Esophagus (tissue), 2 donors: ENCODE measurements at regions not wholly inside any gene's neighbourhood (a gene's known extent, or its start where the extent isn't known, plus 50 kb on each side); places are given as distances from the start of the nearest gene placed in this dataset.
A peak's percentile ranks its signal among the peaks of the same experiment; 100 is the strongest.

ENCODE experiments used
- H3K27ac ChIP-seq, 2 donors: one replicate each; pipeline ENCODE4 v1.5.1; 2013; ENCODE audit warnings: low read depth in 2 of 2, mild to moderate bottlenecking in 2 of 2, inconsistent platforms in 1 of 2, low read length in 1 of 2, moderate library complexity in 1 of 2
- H3K27me3 ChIP-seq, 2 donors: one replicate each; pipeline ENCODE4 v1.6.1; 2013; ENCODE audit warnings: low read length in 2 of 2, control low read depth in 1 of 2, mild to moderate bottlenecking in 1 of 2; ENCODE audit not compliant: insufficient read depth in 2 of 2, control insufficient read depth in 1 of 2
- H3K36me3 ChIP-seq, 2 donors: one replicate each; pipeline ENCODE4 v1.6.1; 2013; ENCODE audit warnings: low read length in 1 of 2; ENCODE audit not compliant: control insufficient read depth in 2 of 2, insufficient read depth in 2 of 2
- H3K4me1 ChIP-seq, 2 donors: one replicate each; pipeline ENCODE4 v1.6.1; 2013; ENCODE audit warnings: low read length in 1 of 2; ENCODE audit not compliant: control insufficient read depth in 2 of 2, insufficient read depth in 2 of 2
- H3K4me3 ChIP-seq, 2 donors: one replicate each; pipeline ENCODE4 v1.5.1; 2013; ENCODE audit warnings: low read length in 2 of 2, mild to moderate bottlenecking in 2 of 2, low read depth in 1 of 2, moderate library complexity in 1 of 2
- H3K9me3 ChIP-seq, 2 donors: one replicate each; pipeline ENCODE4 v1.6.1; 2013; ENCODE audit warnings: mild to moderate bottlenecking in 2 of 2, low read depth in 1 of 2, low read length in 1 of 2, moderate library complexity in 1 of 2; ENCODE audit not compliant: control insufficient read depth in 2 of 2, insufficient read depth in 1 of 2
- WGBS, 2 donors: extraction: QIAGEN DNeasy Blood & Tissue Kit; methylation state at CpG; one replicate each; pipeline ENCODE4 v1.1.7; 2013; 5-methylcytosine and 5-hydroxymethylcytosine counted together
- donor health status: healthy with polysubstance abuse.
- donor health status: Bipolar disorder and iron deficiency.

DNA sequence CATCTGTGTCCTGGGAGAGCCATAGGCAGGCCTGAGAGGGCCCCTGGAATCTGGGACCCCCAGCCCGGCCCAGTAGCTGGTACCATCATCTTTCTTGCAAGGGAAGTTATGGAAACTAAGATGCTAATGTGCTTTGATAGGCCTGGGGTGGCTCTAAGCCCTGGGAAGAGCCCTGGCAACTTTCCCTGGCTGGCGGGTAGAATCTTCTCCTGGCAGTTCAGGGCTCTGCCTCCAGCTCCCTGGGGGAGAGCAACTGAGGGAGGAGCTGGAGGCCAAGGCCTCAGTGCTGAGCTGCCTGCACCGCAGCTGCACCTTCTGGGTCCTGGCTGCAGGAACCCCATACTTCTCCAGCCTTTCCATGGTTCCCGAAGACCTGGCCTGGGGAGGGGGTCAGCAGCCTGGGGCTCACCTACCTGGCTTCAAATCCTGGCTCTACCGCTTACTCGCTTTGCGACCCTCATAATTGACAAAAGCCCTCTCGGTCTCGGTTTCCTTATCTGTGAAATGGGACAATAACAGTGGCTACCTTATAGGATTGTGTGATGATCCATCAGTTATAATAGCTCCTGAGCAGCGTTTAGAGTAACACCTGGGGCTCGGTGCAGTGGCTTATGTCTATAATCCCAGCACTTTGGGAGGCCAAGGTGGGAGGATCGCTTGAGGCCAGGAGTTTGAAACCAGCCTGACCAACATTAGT, 333.7 kb downstream of the SEC14L1 start:
- no peaks in the 10 kb centered on the region for H3K9me3 ChIP-seq
- H3K36me3 ChIP-seq = peaks cover 0 to 4% of the 10 kb centered on the region in 2 donors
- H3K27ac ChIP-seq = peak overlapping the region; percentile 14 to 93

DNA sequence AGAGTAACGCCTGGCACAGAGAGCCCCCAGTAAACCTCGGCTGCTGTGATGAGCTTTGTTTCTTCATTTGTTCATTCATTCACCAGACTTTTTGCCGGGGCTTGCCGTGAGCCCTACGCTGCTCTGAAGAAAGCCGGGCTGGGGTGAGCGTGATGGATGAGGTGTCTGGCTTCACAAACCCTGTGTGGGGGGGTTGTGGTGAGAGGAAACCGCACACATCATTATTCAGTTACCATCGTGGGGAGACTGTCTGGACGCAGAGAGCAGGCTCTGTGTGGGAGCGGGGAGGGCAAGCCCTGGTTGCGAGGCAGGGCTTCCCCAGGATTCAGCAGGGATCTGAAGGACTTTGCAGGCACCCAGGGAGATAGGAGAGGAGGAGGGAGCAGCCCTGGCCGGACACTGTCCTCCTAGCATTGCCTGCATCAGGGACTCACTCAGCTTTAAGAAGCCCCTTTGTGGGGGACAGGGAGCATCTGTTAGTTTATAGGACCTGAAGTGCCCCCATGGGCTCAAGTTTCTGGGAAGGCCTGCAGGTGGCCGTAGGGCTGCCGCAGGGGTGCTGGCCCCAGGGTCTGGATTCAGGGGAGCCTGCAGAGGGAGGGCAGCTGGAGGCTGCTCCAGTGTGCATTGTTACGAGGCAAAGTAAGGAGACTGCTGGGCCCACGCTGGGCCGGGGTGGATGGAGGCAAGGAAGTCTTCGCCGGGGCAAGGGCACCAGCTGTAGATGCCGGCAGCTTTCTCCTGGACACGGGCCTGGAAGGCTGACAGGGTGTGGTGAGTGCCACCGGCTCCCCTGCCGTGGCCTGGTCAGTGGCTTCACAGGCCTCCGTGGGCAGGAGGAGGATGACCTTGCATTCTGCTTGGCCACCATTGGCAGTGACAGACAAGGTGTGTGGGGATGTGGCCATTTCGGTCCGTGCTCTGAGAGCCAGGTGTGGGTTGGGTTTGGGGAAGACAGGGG, 334.5 kb downstream of the SEC14L1 start:
- Histone ChIP-seq H3K9me3 (no peaks in the 10 kb centered on the region), H3K27me3 (no peaks in the 10 kb centered on the region), H3K36me3 (no peaks in the 10 kb centered on the region), H3K4me1 (peaks cover 43 to 57% of the 10 kb centered on the region in 2 donors), H3K4me3 (no peak overlapping the region), H3K27ac (peak overlapping the region; percentile 75 to 93)
- 45 to 55% methylated on average over 27 of the region's 27 CpGs for WGBS, 2 donors

More for the DNA sequence above, 333.7 kb downstream of the SEC14L1 start:
- WGBS, 2 donors = 63 to 74% methylated on average over 12 of the region's 12 CpGs
- Histone ChIP-seq H3K27me3 (no peaks in the 10 kb centered on the region), H3K4me3 (no peak overlapping the region), H3K4me1 (peaks cover 42 to 55% of the 10 kb centered on the region in 2 donors)

DNA sequence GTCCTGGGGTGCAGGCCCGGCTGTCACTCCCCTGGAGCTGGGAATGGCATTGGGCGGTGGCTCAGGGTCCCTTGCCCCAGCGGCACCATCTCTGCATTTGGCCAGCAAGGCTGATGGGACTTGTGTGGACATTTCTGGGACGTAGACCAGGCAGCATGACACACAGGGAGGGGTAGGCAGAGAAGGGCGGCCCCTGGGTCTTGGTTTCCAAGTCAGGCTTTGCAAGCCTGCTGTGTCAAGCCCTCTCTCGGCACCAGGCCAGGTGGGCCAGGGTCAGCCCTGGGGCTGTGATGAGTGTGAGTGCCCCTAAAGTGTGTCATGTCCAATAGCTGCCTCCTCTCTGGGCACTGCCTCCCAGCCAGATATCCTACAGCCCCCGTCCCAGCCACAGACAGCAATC, 335.2 kb downstream of the SEC14L1 start:
- Histone ChIP-seq H3K27ac (peak overlapping the region; percentile 75 to 93), H3K36me3 (peaks cover 0 to 3% of the 10 kb centered on the region in 2 donors), H3K9me3 (no peaks in the 10 kb centered on the region), H3K4me1 (peaks cover 44 to 57% of the 10 kb centered on the region in 2 donors), H3K4me3 (no peak overlapping the region), H3K27me3 (no peaks in the 10 kb centered on the region)
- WGBS, 2 donors = 52 to 71% methylated on average over 7 of the region's 7 CpGs

DNA sequence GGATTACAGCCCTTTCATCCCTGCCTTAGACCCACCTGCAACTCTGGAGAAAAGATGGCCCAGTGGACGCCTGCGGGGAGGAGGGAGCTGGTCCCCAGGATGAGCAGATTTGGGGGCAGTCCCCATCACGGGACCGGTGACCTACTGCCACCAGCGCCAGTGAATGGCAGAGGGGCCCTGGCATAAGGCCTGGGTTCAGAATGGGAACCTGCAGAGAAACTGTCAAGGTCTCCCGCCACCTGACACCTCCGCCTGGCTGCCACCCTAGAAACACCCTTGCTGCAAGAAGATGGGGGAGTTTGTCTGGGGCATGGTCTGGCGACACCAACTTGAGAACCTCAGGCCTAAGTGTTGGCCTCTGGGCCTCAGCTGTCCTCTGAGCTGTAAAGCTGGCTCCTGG, 335.7 kb downstream of the SEC14L1 start:
- no peaks in the 10 kb centered on the region for H3K27me3 ChIP-seq
- WGBS, 2 donors = 82 to 89% methylated on average over 8 of the region's 8 CpGs
- H3K27ac ChIP-seq = peak overlapping the region; percentile 75 to 93
- no peak overlapping the region for H3K4me3 ChIP-seq
- H3K4me1 ChIP-seq = peaks cover 40 to 54% of the 10 kb centered on the region in 2 donors
- peaks cover 0 to 6% of the 10 kb centered on the region in 2 donors for H3K36me3 ChIP-seq
- no peaks in the 10 kb centered on the region for H3K9me3 ChIP-seq

DNA sequence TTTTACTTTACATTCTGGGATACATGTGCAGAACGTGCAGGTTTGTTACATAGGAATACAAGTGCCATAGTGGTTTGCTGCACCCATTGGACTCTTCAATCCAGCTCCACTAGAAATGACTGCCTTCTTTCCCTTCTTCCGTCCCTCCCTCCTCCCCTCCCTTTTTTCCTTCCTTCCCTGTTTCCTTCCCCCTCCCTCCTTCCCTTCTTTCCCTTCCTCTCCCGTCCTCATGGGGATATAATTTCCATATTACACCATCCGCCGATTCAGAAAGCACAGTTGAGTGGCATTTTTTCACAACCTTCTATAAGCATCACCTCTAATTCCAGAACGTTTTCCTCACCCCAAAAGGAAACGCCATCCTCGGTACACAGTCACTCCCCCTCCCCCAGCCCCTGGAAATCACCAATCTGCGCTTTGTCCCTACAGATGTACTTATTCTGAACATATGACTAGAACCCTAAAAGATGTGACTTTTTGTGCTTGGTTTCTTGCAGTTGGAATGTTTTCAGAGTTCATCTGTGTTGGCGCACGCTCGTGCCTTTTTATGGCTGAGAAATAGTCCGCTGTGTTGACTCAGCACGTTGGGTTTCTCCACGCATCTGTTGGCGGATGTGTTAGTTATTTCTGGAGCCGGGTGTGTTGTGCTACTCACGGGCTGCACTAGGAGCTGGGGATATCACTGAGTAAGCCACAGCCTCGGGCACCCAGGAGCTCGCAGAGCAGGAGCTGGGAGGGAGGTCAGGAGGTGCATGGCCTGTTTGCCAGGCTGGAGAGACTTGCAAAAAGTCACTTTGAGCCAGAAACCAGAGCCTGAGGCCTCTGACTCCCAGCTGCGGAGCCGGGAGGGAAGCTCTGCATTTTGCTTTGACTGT, 336.4 kb downstream of the SEC14L1 start:
- Histone ChIP-seq H3K4me1 (peaks cover 35 to 48% of the 10 kb centered on the region in 2 donors), H3K9me3 (no peaks in the 10 kb centered on the region), H3K36me3 (peaks cover 5 to 10% of the 10 kb centered on the region in 2 donors), H3K27ac (peak overlapping the region; percentile 75 to 93), H3K4me3 (no peak overlapping the region), H3K27me3 (no peaks in the 10 kb centered on the region)
- 18 to 38% methylated on average over 22 of the region's 22 CpGs for WGBS, 2 donors

DNA sequence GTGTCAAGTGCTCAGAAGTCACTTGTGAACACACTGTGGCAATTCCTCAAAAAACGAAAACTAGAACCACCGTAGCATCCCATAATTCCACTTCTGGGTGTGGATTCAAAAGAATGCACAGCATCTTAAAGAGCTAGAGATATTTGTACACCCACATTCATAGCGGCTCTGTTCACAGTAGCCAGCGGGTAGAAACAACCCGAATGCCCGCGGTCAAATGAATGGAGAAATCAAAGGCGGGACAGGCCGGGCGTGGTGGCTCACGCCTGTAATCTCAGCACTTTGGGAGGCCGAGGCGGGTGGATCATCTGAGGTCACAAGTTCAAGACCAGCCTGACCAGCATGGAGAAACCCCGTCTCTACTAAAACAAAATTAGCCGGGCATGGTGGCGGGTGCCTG, 337.5 kb downstream of the SEC14L1 start:
- peaks cover 32 to 46% of the 10 kb centered on the region in 2 donors for H3K4me1 ChIP-seq
- no peak overlapping the region for H3K4me3 ChIP-seq
- WGBS, 2 donors = 63 to 76% methylated on average over 16 of the region's 16 CpGs

DNA sequence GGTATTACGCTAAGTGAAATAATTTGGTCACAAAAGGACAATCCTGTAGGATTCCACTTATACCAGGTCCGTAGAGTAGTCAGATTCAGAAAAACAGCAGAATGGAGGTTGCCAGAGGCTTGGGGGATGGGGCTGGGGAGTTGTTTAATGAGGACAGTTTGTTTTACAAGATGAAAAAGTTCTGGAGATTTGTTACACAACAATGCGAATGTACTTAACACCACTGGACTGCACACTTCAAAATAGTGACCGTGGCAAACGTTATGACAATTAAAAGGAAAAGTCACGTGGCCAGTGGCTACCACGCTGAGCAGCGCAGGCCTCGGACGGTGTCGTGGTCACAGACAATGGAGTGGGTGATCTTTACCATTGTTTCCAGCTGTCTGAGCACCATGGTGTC, 338.1 kb downstream of the SEC14L1 start:
- peak overlapping the region in 1 of 2 donors; percentile 72 for H3K27ac ChIP-seq
- H3K27me3 ChIP-seq = no peaks in the 10 kb centered on the region
- H3K4me3 ChIP-seq = no peak overlapping the region
- H3K9me3 ChIP-seq = no peaks in the 10 kb centered on the region
- H3K4me1 ChIP-seq = peaks cover 32 to 45% of the 10 kb centered on the region in 2 donors
- WGBS, 2 donors = 67 to 81% methylated on average over 11 of the region's 11 CpGs
- H3K36me3 ChIP-seq = peaks cover 10 to 28% of the 10 kb centered on the region in 2 donors

More for the DNA sequence above, 337.5 kb downstream of the SEC14L1 start:
- H3K9me3 ChIP-seq = no peaks in the 10 kb centered on the region
- peak overlapping the region; percentile 43 to 75 for H3K27ac ChIP-seq
- peaks cover 5 to 22% of the 10 kb centered on the region in 2 donors for H3K36me3 ChIP-seq
- H3K27me3 ChIP-seq = no peaks in the 10 kb centered on the region

DNA sequence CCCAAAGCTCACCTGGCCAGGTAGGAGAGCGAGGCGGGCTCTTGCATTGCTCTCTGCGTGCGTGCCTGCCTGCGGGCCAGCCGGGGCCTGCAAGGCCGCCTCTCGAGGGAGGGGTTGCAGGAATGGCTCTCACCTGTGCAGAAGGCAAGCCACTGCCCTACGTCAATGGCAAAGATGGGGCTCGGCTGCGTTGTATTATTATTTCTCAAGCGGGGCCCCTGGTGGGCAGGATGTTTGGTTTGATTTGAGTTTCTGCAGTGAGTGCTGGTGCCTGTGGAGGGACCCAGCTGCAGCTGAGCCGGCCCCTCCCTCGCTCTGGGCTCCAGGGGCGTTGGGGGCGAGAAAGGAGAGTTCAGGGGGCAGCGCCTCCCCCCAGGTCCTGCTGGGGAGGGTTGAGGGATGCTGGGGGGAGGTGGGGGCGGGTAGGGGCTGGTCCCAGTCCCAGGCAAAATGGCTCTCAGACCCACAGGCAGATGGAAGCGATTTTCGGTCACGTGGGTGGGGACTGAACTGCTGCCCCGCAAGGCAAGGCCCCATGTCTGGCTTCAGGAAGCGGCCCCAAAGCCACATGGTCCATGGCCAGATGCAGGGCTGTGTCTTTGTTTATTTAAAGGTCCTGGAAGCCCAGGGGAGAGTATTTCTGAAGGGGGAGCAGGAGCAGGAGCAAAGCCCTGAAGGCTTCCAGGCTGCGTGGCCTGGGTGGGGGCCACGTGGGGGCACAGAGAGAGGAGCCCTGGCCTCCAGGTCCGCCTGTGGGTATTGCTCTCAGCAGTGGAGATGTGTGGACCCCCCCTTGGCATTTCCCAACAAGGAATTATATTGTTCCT, 338.8 kb downstream of the SEC14L1 start:
- no peak overlapping the region for H3K4me3 ChIP-seq
- H3K4me1 ChIP-seq = peaks cover 26 to 42% of the 10 kb centered on the region in 2 donors
- H3K27me3 ChIP-seq = no peaks in the 10 kb centered on the region
- H3K9me3 ChIP-seq = no peaks in the 10 kb centered on the region
- peaks cover 10 to 30% of the 10 kb centered on the region in 2 donors for H3K36me3 ChIP-seq
- WGBS, 2 donors = 50 to 67% methylated on average over 26 of the region's 26 CpGs
- H3K27ac ChIP-seq = peak overlapping the region; percentile 52 to 72
